ENCODE measurements at regions not wholly inside any gene's neighbourhood (a gene's known extent, or its start where the extent isn't known, plus 50 kb on each side); places are given as distances from the start of the nearest gene placed in this dataset.
A peak's percentile ranks its signal among the peaks of the same experiment; 100 is the strongest.

DNA sequence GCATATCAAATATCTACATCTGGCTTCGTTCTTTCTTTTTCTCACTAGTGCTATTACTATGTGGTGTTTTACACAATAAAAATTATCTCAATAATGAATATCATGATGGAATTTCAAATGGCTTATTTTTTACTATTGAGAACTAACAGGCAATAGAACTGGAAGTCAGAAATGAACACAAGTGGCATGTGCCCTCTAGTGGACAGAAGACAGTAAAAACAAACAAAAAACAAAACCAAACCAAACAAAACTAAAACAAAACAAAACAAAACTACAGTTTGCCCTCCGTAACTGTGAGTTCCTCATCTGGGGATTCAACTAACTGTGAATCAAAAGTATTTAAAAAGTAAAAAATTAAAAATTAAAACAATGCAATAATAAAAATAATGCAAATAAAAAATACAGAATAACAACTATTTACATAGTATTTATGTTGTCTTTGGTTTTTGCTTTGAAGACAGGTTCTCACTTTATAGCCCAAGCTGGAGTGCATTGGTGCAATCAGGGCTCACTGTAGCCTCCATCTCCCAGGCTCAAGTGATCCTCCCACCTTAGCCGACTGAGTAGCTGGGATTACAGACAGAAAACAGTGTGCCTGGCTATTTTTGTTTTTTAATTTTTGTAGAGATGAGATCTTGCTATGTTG lies 195.6 kb upstream of the TACR3 start:
- TF ChIP-seq, protein P1, sequence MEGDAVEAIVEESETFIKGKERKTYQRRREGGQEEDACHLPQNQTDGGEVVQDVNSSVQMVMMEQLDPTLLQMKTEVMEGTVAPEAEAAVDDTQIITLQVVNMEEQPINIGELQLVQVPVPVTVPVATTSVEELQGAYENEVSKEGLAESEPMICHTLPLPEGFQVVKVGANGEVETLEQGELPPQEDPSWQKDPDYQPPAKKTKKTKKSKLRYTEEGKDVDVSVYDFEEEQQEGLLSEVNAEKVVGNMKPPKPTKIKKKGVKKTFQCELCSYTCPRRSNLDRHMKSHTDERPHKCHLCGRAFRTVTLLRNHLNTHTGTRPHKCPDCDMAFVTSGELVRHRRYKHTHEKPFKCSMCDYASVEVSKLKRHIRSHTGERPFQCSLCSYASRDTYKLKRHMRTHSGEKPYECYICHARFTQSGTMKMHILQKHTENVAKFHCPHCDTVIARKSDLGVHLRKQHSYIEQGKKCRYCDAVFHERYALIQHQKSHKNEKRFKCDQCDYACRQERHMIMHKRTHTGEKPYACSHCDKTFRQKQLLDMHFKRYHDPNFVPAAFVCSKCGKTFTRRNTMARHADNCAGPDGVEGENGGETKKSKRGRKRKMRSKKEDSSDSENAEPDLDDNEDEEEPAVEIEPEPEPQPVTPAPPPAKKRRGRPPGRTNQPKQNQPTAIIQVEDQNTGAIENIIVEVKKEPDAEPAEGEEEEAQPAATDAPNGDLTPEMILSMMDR (IDR thresholded peaks at IDR 0.05), result peak in 4 of 5 experiments; percentile 23 to 42 (median 35)
- no peak for TF ChIP-seq EP300 (IDR thresholded peaks at IDR 0.05; ENCODE audit: low read depth)
- WGBS, 2 donors (ENCODE audit: low coverage in 1 of 2), result 41 to 42% methylated on average over 3 of the region's 3 CpGs
- Histone ChIP-seq H3K27me3 (no peaks in the 10 kb centered on the region), H3K36me3 (no peaks in the 10 kb centered on the region), H3K27ac (no peak overlapping the region), H3K4me1 (no peaks in the 10 kb centered on the region), H3K9me3 (no peaks in the 10 kb centered on the region), H3K4me3 (no peak overlapping the region)
- no peak for DNase-seq
- intact Hi-C loops (cut with DNase I; ENCODE audit: low total_unique reads) (no loop called here), in situ Hi-C loops (cut with MboI; ENCODE audit: low pct_ligation_motif_present in 1 of 4, low pct_unique_long_range_greater_than_20kb in 1 of 4, low sequenced_read_pairs in 3 of 4) (no loop called here)

DNA sequence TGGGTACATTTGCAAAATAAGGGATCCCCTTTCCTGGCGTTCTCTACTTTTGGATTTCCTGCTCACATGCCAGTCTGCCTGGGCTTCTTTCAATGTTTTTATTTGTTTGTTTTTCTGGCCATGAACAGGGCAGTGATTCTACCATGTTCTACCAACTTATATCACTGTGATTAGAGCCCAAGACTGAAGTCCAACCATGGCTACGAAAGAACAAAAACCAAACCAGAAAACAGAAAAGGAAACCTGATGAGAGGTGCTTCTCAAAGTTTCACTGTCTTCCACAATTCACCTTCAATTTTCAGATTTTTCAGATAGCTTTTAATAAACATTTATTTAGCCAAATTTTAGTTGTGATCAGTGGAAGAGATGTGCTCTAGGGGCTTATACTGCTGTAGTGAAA lies 187.6 kb upstream of the TACR3 start:
- WGBS, 2 donors (ENCODE audit: low coverage in 1 of 2), result 69 to 72% methylated on average over 2 of the region's 2 CpGs

DNA sequence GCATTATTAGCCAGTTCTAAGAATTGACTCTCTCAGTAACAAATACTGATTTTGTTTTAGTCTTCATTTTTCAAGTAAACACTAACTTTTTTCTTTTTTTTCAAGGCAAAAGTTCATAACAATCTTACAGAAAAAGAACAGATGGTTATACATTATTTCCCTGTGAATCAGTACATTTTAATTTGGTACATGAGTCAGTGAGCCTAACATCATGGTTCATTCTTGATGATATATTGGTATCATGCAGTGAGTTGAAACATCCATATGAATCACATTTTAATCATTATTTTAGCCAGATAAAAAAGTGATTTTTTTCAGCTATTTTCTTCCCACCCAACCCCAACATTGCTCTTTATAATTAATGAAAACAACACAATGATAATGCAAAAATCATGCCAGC lies 184.3 kb upstream of the TACR3 start:
- no peaks in the 10 kb centered on the region for H3K9me3 ChIP-seq
- no peak overlapping the region for H3K27ac ChIP-seq
- no peak overlapping the region for H3K4me3 ChIP-seq
- H3K36me3 ChIP-seq, result no peaks in the 10 kb centered on the region
- H3K4me1 ChIP-seq, result no peaks in the 10 kb centered on the region
- no peak for TF ChIP-seq EP300 (IDR thresholded peaks at IDR 0.05; ENCODE audit: low read depth)
- TF ChIP-seq, protein P1 (IDR thresholded peaks at IDR 0.05), result no peak
- TF ChIP-seq POLR2AphosphoS5 (IDR thresholded peaks at IDR 0.05), result no peak
- no peak for TF ChIP-seq POLR2A (IDR thresholded peaks at IDR 0.05)
- H3K27me3 ChIP-seq, result no peaks in the 10 kb centered on the region
- DNase-seq, result no peak
- intact Hi-C loops (cut with DNase I; ENCODE audit: low total_unique reads), result no loop called here
- in situ Hi-C loops (cut with MboI; ENCODE audit: low pct_ligation_motif_present in 1 of 4, low pct_unique_long_range_greater_than_20kb in 1 of 4, low sequenced_read_pairs in 3 of 4), result no loop called here

More for the DNA sequence above, 187.6 kb upstream of the TACR3 start:
- Histone ChIP-seq H3K27me3 (no peaks in the 10 kb centered on the region), H3K36me3 (no peaks in the 10 kb centered on the region), H3K9me3 (no peaks in the 10 kb centered on the region), H3K27ac (no peak overlapping the region), H3K4me1 (no peaks in the 10 kb centered on the region), H3K4me3 (no peak overlapping the region)
- DNase-seq, result no peak
- in situ Hi-C loops (cut with MboI; ENCODE audit: low pct_ligation_motif_present in 1 of 4, low pct_unique_long_range_greater_than_20kb in 1 of 4, low sequenced_read_pairs in 3 of 4) (no loop called here), intact Hi-C loops (cut with DNase I; ENCODE audit: low total_unique reads) (no loop called here)
- TF ChIP-seq, protein P1 (IDR thresholded peaks at IDR 0.05), result no peak
- no peak for TF ChIP-seq POLR2A (IDR thresholded peaks at IDR 0.05)
- no peak for TF ChIP-seq EP300 (IDR thresholded peaks at IDR 0.05; ENCODE audit: low read depth)
- no peak for TF ChIP-seq POLR2AphosphoS5 (IDR thresholded peaks at IDR 0.05)

DNA sequence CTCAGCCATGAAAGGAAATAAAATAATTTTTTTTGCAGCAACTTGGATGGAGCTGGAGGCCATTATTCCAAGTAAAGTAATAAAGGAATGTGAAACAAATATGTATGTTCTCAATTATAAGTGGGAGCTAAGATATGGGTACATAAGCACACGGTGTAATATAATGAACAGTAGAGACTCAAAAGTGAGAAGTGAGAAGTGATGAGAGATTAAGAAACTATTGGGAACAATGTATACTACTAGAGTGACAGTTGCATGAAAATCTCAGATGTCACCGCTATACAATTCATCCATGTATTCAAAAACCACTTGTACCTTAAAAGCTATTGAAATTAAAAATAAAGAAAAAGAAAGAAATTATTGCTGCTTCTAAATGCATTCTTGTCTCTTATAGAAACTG lies 182.9 kb upstream of the TACR3 start:
- H3K27me3 ChIP-seq, result no peaks in the 10 kb centered on the region
- intact Hi-C loops (cut with DNase I; ENCODE audit: low total_unique reads) (no loop called here), in situ Hi-C loops (cut with MboI; ENCODE audit: low pct_ligation_motif_present in 1 of 4, low pct_unique_long_range_greater_than_20kb in 1 of 4, low sequenced_read_pairs in 3 of 4) (no loop called here)
- 91 to 94% methylated on average over 2 of the region's 2 CpGs for WGBS, 2 donors (ENCODE audit: low coverage in 1 of 2)
- no peaks in the 10 kb centered on the region for H3K9me3 ChIP-seq
- H3K4me1 ChIP-seq, result no peaks in the 10 kb centered on the region
- TF ChIP-seq, protein P1 (IDR thresholded peaks at IDR 0.05), result no peak
- TF ChIP-seq POLR2AphosphoS5 (IDR thresholded peaks at IDR 0.05) (no peak), POLR2A (IDR thresholded peaks at IDR 0.05) (no peak), EP300 (IDR thresholded peaks at IDR 0.05; ENCODE audit: low read depth) (no peak)
- no peak for DNase-seq
- H3K27ac ChIP-seq, result no peak overlapping the region
- no peaks in the 10 kb centered on the region for H3K36me3 ChIP-seq
- H3K4me3 ChIP-seq, result no peak overlapping the region

Data from transverse colon (tissue), 4 donors.